NCI-H187 (cell line): ENCODE measurements at regions not wholly inside any gene's neighbourhood (a gene's known extent, or its start where the extent isn't known, plus 50 kb on each side); places are given as distances from the start of the nearest gene placed in this dataset.
"Not testable (repeated sequence)": the region's sequence is repeated elsewhere in the genome, so short reads cannot be mapped to it uniquely, and the experiment has no call there.

Experiments
- DNase-seq, 2 experiments: peaks; one replicate each; lab custom pipeline; 2025; lab: John Stamatoyannopoulos, UW

- not testable (repeated sequence) for DNase-seq
Observed at GRCh38 chr5:34329201-34329600, 286.2 kb upstream of the C1QTNF3 start.

GRCh38 chr5:34329611-34330108 lies 286.6 kb upstream of the C1QTNF3 start:
- not testable (repeated sequence) for DNase-seq

- DNase-seq = not testable (repeated sequence)
Observed at GRCh38 chr5:34331928-34332454, 289.0 kb upstream of the C1QTNF3 start.

GRCh38 chr5:34339408-34340001 lies 296.5 kb upstream of the C1QTNF3 start:
- not testable (repeated sequence) for DNase-seq

- DNase-seq = not testable (repeated sequence)
Observed at GRCh38 chr5:34354440-34354839, 301.7 kb upstream of the RAI14 start.

GRCh38 chr5:34371417-34371816 lies 284.7 kb upstream of the RAI14 start:
- not testable (repeated sequence) for DNase-seq

- DNase-seq = not testable (repeated sequence)
Observed at GRCh38 chr5:34371817-34372216, 284.3 kb upstream of the RAI14 start.

- DNase-seq = not testable (repeated sequence)
Observed at GRCh38 chr5:34372739-34373138, 283.4 kb upstream of the RAI14 start.

- DNase-seq = not testable (repeated sequence)
Observed at GRCh38 chr5:34377651-34378050, 278.5 kb upstream of the RAI14 start.

- DNase-seq = not testable (repeated sequence)
Observed at GRCh38 chr5:34378498-34378897, 277.6 kb upstream of the RAI14 start.

GRCh38 chr5:34388754-34389153 lies 267.4 kb upstream of the RAI14 start:
- not testable (repeated sequence) for DNase-seq

GRCh38 chr5:34409373-34409772 lies 246.8 kb upstream of the RAI14 start:
- DNase-seq = no peak

- no peak for DNase-seq
Observed at GRCh38 chr5:34410411-34411139, 245.6 kb upstream of the RAI14 start.

- peak in 1 of 2 experiments; percentile 22 for DNase-seq
Observed at GRCh38 chr5:34411470-34412346, 244.4 kb upstream of the RAI14 start.

- no peak for DNase-seq
Observed at GRCh38 chr5:34412736-34413135, 243.4 kb upstream of the RAI14 start.

- DNase-seq = no peak
Observed at GRCh38 chr5:34415559-34416198, 240.4 kb upstream of the RAI14 start.

- no peak for DNase-seq
Observed at GRCh38 chr5:34416501-34417008, 239.6 kb upstream of the RAI14 start.

GRCh38 chr5:34420191-34420590 lies 235.9 kb upstream of the RAI14 start:
- DNase-seq = not testable (repeated sequence)

- no peak for DNase-seq
Observed at GRCh38 chr5:34436761-34437501, 219.2 kb upstream of the RAI14 start.

- no peak for DNase-seq
Observed at GRCh38 chr5:34439601-34440000, 216.5 kb upstream of the RAI14 start.

- DNase-seq = not testable (repeated sequence)
Observed at GRCh38 chr5:34441767-34442166, 214.4 kb upstream of the RAI14 start.
